ENCODE measurements at regions not wholly inside any gene's neighbourhood (a gene's known extent, or its start where the extent isn't known, plus 50 kb on each side); places are given as distances from the start of the nearest gene placed in this dataset.

DNA sequence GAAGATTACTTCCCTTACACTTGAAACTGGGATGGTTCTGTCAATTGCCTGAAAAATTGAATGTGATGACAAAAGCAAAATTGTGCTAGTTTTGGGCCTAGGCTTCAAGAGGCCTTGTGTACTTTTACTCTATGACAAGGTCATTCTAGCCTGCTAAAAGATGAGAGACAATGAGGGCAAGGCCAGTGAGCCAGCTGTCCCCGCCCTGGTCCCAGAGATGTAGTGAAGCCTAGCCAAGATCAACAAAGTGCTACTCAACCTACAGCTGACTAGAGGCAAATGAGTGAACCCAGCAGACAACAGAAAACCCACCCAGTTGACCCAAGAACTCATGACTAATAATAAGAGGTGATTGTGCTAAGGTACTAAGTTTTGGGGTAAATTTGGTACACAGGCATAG lies 248.7 kb downstream of the IL15 start:
- BruUV-seq (replicated peaks): no TSS peak
- no peak for DNase-seq (ENCODE audit: low read depth, low spot score)
- no peaks in the 10 kb centered on the region for H3K9me3 ChIP-seq (ENCODE audit: control insufficient read depth in 1 of 2, insufficient read depth in 1 of 2, low read depth in 1 of 2, low read length in 2 of 2)
- no peak for ATAC-seq
- no peak overlapping the region for H3K4me2 ChIP-seq (ENCODE audit: low read length)
- H3K36me3 ChIP-seq (ENCODE audit: control insufficient read depth in 1 of 2, insufficient read depth in 2 of 2, low read length in 2 of 2): no peaks in the 10 kb centered on the region
- H3K4me1 ChIP-seq (ENCODE audit: control insufficient read depth in 1 of 2, insufficient read depth in 2 of 2, low read length in 2 of 2): no peaks in the 10 kb centered on the region
- H3K9ac ChIP-seq (ENCODE audit: low read length): no peak overlapping the region
- H4K20me1 ChIP-seq (ENCODE audit: insufficient read depth): no peaks in the 10 kb centered on the region
- intact Hi-C loops (cut with micrococcal nuclease): no loop called here
- no peaks in the 10 kb centered on the region for H3K27me3 ChIP-seq (ENCODE audit: insufficient read depth, low read length)
- no peaks in the 10 kb centered on the region for H3K79me2 ChIP-seq (ENCODE audit: insufficient read depth, low read length)
- POLR2A ChIA-PET: no interaction called here
- RAD21 ChIA-PET (ENCODE audit: low non-redundant PET in 1 of 2, low total read pairs in 2 of 2, uncharacterized antibody in 2 of 2, unreplicated experiment in 2 of 2): no interaction called here
- H3K4me3 ChIP-seq (replicated peaks in 1 of 2; ENCODE audit: low read depth in 1 of 2, low read length in 2 of 2): no peak overlapping the region
- CTCF ChIA-PET: no interaction called here
- no peak overlapping the region for H3K27ac ChIP-seq (ENCODE audit: low read depth, low read length)
- TF ChIP-seq, protein P1, sequence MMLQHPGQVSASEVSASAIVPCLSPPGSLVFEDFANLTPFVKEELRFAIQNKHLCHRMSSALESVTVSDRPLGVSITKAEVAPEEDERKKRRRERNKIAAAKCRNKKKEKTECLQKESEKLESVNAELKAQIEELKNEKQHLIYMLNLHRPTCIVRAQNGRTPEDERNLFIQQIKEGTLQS (IDR thresholded peaks at IDR 0.05): no peak
- no peak for TF ChIP-seq POLR2A (IDR thresholded peaks at IDR 0.05; ENCODE audit: borderline replicate concordance, extremely low read depth, insufficient read depth, insufficient read length)
- TF ChIP-seq YY1 (IDR thresholded peaks at IDR 0.05; ENCODE audit: extremely low read depth, insufficient replicate concordance, low read depth, low read length): no peak
- TF ChIP-seq TCF7L2 (IDR thresholded peaks at IDR 0.05; ENCODE audit: borderline replicate concordance, extremely low read depth, insufficient read depth, insufficient read length): no peak
- no peak for TF ChIP-seq POLR2AphosphoS5 (IDR thresholded peaks at IDR 0.05; ENCODE audit: low read depth, low read length)
- no peak for TF ChIP-seq MAX (IDR thresholded peaks at IDR 0.05)
- no peak for TF ChIP-seq RAD21 (IDR thresholded peaks at IDR 0.05; ENCODE audit: low read depth)
- TF ChIP-seq EZH2 (IDR thresholded peaks at IDR 0.05): no peak
- no peak for TF ChIP-seq EGR1 (IDR thresholded peaks at IDR 0.05; ENCODE audit: low read depth)
- no peak for TF ChIP-seq ZNF274 (IDR thresholded peaks at IDR 0.05; ENCODE audit: low read depth, low read length)
- TF ChIP-seq JUND (IDR thresholded peaks at IDR 0.05): no peak
- TF ChIP-seq EZH2phosphoT487 (IDR thresholded peaks at IDR 0.05; ENCODE audit: borderline replicate concordance): no peak
- no peak for TF ChIP-seq CBX3 (IDR thresholded peaks at IDR 0.05; ENCODE audit: low read depth)
- TF ChIP-seq, protein P2, sequence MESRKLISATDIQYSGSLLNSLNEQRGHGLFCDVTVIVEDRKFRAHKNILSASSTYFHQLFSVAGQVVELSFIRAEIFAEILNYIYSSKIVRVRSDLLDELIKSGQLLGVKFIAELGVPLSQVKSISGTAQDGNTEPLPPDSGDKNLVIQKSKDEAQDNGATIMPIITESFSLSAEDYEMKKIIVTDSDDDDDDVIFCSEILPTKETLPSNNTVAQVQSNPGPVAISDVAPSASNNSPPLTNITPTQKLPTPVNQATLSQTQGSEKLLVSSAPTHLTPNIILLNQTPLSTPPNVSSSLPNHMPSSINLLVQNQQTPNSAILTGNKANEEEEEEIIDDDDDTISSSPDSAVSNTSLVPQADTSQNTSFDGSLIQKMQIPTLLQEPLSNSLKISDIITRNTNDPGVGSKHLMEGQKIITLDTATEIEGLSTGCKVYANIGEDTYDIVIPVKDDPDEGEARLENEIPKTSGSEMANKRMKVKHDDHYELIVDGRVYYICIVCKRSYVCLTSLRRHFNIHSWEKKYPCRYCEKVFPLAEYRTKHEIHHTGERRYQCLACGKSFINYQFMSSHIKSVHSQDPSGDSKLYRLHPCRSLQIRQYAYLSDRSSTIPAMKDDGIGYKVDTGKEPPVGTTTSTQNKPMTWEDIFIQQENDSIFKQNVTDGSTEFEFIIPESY (IDR thresholded peaks at IDR 0.05; ENCODE audit: extremely low read depth, insufficient replicate concordance, low read length): no peak
- TF ChIP-seq ELF1 (IDR thresholded peaks at IDR 0.05; ENCODE audit: borderline replicate concordance, low read depth): no peak
- TF ChIP-seq CEBPB (IDR thresholded peaks at IDR 0.05; ENCODE audit: low read depth): no peak
- TF ChIP-seq SIN3A (IDR thresholded peaks at IDR 0.05; ENCODE audit: low read depth): no peak
- no peak for TF ChIP-seq FOSL1 (IDR thresholded peaks at IDR 0.05; ENCODE audit: low read depth)
- no peak for TF ChIP-seq SRF (IDR thresholded peaks at IDR 0.05; ENCODE audit: low read depth)
- TF ChIP-seq, protein P3, sequence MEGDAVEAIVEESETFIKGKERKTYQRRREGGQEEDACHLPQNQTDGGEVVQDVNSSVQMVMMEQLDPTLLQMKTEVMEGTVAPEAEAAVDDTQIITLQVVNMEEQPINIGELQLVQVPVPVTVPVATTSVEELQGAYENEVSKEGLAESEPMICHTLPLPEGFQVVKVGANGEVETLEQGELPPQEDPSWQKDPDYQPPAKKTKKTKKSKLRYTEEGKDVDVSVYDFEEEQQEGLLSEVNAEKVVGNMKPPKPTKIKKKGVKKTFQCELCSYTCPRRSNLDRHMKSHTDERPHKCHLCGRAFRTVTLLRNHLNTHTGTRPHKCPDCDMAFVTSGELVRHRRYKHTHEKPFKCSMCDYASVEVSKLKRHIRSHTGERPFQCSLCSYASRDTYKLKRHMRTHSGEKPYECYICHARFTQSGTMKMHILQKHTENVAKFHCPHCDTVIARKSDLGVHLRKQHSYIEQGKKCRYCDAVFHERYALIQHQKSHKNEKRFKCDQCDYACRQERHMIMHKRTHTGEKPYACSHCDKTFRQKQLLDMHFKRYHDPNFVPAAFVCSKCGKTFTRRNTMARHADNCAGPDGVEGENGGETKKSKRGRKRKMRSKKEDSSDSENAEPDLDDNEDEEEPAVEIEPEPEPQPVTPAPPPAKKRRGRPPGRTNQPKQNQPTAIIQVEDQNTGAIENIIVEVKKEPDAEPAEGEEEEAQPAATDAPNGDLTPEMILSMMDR (IDR thresholded peaks at IDR 0.05 in 2 of 3, conservative IDR thresholded peaks at IDR 0.05 in 1 of 3; ENCODE audit: borderline replicate concordance in 1 of 3, insufficient read depth in 1 of 3, low read depth in 2 of 3, low read length in 2 of 3): no peak
- no peaks in the 10 kb centered on the region for H3K9me2 ChIP-seq (ENCODE audit: insufficient read depth)
- H2AFZ ChIP-seq (ENCODE audit: low read depth, low read length, poor library complexity, severe bottlenecking): no peak overlapping the region
